Fibroblast of the aortic adventitia (primary cell): ENCODE measurements at regions not wholly inside any gene's neighbourhood (a gene's known extent, or its start where the extent isn't known, plus 50 kb on each side); places are given as distances from the start of the nearest gene placed in this dataset.

ENCODE experiments used
- DNase-seq: peaks from one replicate; pipeline ENCODE4 v3.0.0-alpha.2; 2010; ENCODE audit warnings: low read depth
- H3K4me3 ChIP-seq: 2 replicates; pipeline ENCODE4 v1.5.1; 2011; ENCODE audit warnings: low read depth, mild to moderate bottlenecking, control low read depth, low read length, moderate library complexity
- CTCF ChIP-seq: IDR thresholded peaks from 2 replicates; pipeline ENCODE4 v1.5.1; 2011; ENCODE audit warnings: mild to moderate bottlenecking, low read length, control low read depth, inconsistent platforms; ENCODE audit not compliant: insufficient read depth

- TF ChIP-seq CTCF = no peak
- no peak overlapping the region for H3K4me3 ChIP-seq
- DNase-seq = no peak
These were observed 608.6 kb downstream of the CCDC171 start for GRCh38 chr9:16161483-16161882.

- DNase-seq = no peak
- no peak for TF ChIP-seq CTCF
- no peak overlapping the region for H3K4me3 ChIP-seq
These were observed 617.3 kb downstream of the CCDC171 start for GRCh38 chr9:16170119-16170518.

GRCh38 chr9:16171911-16172310, 619.1 kb downstream of the CCDC171 start:
- no peak for DNase-seq
- no peak for TF ChIP-seq CTCF
- H3K4me3 ChIP-seq = no peak overlapping the region

- no peak for TF ChIP-seq CTCF
- DNase-seq = no peak
- H3K4me3 ChIP-seq = no peak overlapping the region
These were observed 620.0 kb downstream of the CCDC171 start for GRCh38 chr9:16172796-16173195.

GRCh38 chr9:16174915-16175314, 622.1 kb downstream of the CCDC171 start:
- DNase-seq = no peak

GRCh38 chr9:16175461-16175860, 622.6 kb downstream of the CCDC171 start:
- DNase-seq = no peak
- no peak for TF ChIP-seq CTCF
- no peak overlapping the region for H3K4me3 ChIP-seq

More at GRCh38 chr9:16174915-16175314, 622.1 kb downstream of the CCDC171 start:
- H3K4me3 ChIP-seq = no peak overlapping the region
- TF ChIP-seq CTCF = no peak

GRCh38 chr9:16178294-16178693, 625.5 kb downstream of the CCDC171 start:
- DNase-seq = no peak
- no peak overlapping the region for H3K4me3 ChIP-seq
- no peak for TF ChIP-seq CTCF
